ENCODE measurements at regions not wholly inside any gene's neighbourhood (a gene's known extent, or its start where the extent isn't known, plus 50 kb on each side); places are given as distances from the start of the nearest gene placed in this dataset.

DNA sequence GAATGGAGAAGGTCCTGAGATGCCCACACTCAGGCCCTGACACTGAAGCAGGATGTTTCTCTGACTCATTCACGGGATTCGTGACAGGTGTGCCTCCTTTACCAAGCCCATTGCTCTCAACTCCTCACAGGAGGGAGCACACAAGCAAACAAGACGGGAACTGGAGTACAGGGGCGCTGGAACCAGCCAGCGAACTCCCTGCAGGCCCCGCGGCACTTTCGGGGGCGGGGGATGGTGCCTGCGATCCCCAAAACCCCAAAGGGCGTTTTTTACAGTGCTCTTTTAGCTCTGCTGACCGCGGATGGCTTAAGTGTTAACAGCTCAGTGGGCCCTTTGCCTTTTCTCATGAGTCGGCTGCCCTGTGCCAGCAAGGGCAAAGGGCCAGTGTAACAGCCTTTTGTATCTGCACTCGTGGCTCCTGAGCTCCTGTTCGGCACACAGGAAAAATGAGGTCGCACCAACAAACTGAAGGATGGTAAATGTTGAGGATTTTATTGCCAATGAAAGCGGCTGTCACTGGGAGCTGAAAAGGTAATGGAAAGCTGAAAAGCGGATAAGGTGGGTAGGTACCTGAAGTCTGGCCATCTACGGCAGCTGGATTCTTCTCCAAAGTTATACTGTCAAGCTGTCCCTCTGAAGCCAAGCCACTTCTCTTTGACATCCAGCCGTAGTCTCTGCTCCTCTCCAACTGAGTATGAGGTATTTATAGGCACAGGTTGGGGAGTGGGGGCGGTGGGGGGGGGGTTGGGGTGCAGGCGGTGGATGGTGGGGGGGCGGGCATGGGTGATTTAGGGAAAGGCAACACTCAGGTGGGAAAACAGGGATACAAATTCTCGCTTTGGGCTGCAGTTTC lies 65.0 kb upstream of the TRPC4 start:
- no peak overlapping the region for H3K27ac ChIP-seq
- H3K27me3 ChIP-seq (ENCODE audit: insufficient read depth, low read depth) = no peaks in the 10 kb centered on the region
- H3K4me3 ChIP-seq = no peak overlapping the region
- no peaks in the 10 kb centered on the region for H3K4me1 ChIP-seq (replicated peaks; ENCODE audit: insufficient read depth)
- CTCF ChIA-PET = no interaction called here
- intact Hi-C loops (cut with micrococcal nuclease; ENCODE audit: unreplicated experiment) = no loop called here
- H4K20me1 ChIP-seq (ENCODE audit: insufficient read depth) = no peaks in the 10 kb centered on the region
- POLR2A ChIA-PET (ENCODE audit: unreplicated experiment) = no interaction called here
- H3K9me3 ChIP-seq (ENCODE audit: insufficient read depth, low read depth) = no peaks in the 10 kb centered on the region
- H3K36me3 ChIP-seq (ENCODE audit: low read depth) = no peaks in the 10 kb centered on the region
- no peak for DNase-seq
- H3K79me2 ChIP-seq (ENCODE audit: low read depth) = no peaks in the 10 kb centered on the region
- no peaks in the 10 kb centered on the region; the same call in 1 of the 2 replicates for H3K9me2 ChIP-seq (ENCODE audit: insufficient read depth)
- H3F3A ChIP-seq (ENCODE audit: insufficient read depth, low read depth) = no peaks in the 10 kb centered on the region
- H3K4me2 ChIP-seq = no peak overlapping the region
- no TSS peak for BruUV-seq (replicated peaks)
- TF ChIP-seq EZH2 (IDR thresholded peaks at IDR 0.05; ENCODE audit: low read depth) = no peak
- TF ChIP-seq, protein P1, sequence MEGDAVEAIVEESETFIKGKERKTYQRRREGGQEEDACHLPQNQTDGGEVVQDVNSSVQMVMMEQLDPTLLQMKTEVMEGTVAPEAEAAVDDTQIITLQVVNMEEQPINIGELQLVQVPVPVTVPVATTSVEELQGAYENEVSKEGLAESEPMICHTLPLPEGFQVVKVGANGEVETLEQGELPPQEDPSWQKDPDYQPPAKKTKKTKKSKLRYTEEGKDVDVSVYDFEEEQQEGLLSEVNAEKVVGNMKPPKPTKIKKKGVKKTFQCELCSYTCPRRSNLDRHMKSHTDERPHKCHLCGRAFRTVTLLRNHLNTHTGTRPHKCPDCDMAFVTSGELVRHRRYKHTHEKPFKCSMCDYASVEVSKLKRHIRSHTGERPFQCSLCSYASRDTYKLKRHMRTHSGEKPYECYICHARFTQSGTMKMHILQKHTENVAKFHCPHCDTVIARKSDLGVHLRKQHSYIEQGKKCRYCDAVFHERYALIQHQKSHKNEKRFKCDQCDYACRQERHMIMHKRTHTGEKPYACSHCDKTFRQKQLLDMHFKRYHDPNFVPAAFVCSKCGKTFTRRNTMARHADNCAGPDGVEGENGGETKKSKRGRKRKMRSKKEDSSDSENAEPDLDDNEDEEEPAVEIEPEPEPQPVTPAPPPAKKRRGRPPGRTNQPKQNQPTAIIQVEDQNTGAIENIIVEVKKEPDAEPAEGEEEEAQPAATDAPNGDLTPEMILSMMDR (conservative IDR thresholded peaks at IDR 0.05) = no peak
- H2AFZ ChIP-seq = no peak overlapping the region

DNA sequence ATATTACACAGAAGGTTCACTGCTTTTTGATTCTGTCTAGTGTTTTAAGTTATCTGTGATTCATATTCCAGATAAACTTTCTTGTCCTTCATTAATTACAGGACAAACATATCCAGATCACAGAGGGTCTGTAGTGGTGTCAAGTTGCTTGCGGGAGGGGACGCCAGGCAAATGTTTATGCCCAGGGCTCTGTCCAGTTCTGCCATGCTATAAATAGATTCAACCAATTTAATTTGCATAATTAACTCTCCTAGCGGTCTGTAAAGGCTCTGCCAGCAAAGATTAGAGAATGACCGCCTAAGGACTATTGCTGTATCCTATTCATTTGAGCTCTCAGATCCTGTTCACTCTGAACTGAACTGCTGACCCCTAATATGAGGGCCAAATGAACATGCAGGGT lies 59.7 kb upstream of the TRPC4 start:
- no peaks in the 10 kb centered on the region for H3K4me1 ChIP-seq (replicated peaks; ENCODE audit: insufficient read depth)
- H2AFZ ChIP-seq = no peak overlapping the region; the same call in 1 of the 2 replicates
- ChIA-PET POLR2A (ENCODE audit: unreplicated experiment) (no interaction called here), CTCF (no interaction called here)
- no peak for DNase-seq
- H3F3A ChIP-seq (ENCODE audit: insufficient read depth, low read depth) = no peaks in the 10 kb centered on the region
- no peak for TF ChIP-seq EZH2 (IDR thresholded peaks at IDR 0.05; ENCODE audit: low read depth)
- TF ChIP-seq, protein P1 (conservative IDR thresholded peaks at IDR 0.05) = no peak
- no peak overlapping the region for H3K4me3 ChIP-seq
- no peaks in the 10 kb centered on the region for H3K27me3 ChIP-seq (ENCODE audit: insufficient read depth, low read depth)
- H3K36me3 ChIP-seq (ENCODE audit: low read depth) = no peaks in the 10 kb centered on the region
- no peaks in the 10 kb centered on the region for H3K79me2 ChIP-seq (ENCODE audit: low read depth)
- intact Hi-C loops (cut with micrococcal nuclease; ENCODE audit: unreplicated experiment) = no loop called here
- H4K20me1 ChIP-seq (ENCODE audit: insufficient read depth) = no peaks in the 10 kb centered on the region
- no TSS peak for BruUV-seq (replicated peaks)
- no peak overlapping the region for H3K4me2 ChIP-seq
- no peak overlapping the region for H3K27ac ChIP-seq
- H3K9me2 ChIP-seq (ENCODE audit: insufficient read depth) = no peaks in the 10 kb centered on the region
- no peaks in the 10 kb centered on the region for H3K9me3 ChIP-seq (ENCODE audit: insufficient read depth, low read depth)

DNA sequence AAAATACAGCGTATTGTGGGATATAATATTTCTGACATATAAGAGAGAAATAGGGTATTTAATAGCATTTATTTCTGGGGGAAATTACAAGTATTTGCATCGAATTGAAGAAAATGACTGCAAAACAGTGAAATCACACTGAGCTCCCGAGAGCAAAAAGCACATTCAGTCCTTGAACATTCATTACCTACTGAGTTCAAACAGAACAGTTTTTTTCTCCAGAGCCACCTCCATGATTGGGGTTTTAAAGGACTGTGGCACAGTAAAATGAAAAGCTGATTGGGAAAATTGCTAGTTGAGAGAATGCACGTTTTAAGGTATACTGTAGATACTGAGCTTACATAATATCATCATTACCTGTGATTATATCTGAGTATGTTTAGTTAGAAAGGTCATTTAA lies 58.0 kb upstream of the TRPC4 start:
- no TSS peak for BruUV-seq (replicated peaks)
- Histone ChIP-seq H2AFZ (no peak overlapping the region), H3K4me2 (no peak overlapping the region), H3K4me3 (no peak overlapping the region), H3F3A (ENCODE audit: insufficient read depth, low read depth) (no peaks in the 10 kb centered on the region), H3K79me2 (ENCODE audit: low read depth) (no peaks in the 10 kb centered on the region), H3K9me3 (ENCODE audit: insufficient read depth, low read depth) (no peaks in the 10 kb centered on the region), H3K36me3 (ENCODE audit: low read depth) (no peaks in the 10 kb centered on the region), H3K9me2 (ENCODE audit: insufficient read depth) (no peaks in the 10 kb centered on the region), H3K27ac (no peak overlapping the region), H3K4me1 (replicated peaks; ENCODE audit: insufficient read depth) (no peaks in the 10 kb centered on the region), H4K20me1 (ENCODE audit: insufficient read depth) (no peaks in the 10 kb centered on the region), H3K27me3 (ENCODE audit: insufficient read depth, low read depth) (no peaks in the 10 kb centered on the region)
- no peak for DNase-seq
- POLR2A ChIA-PET (ENCODE audit: unreplicated experiment) = no interaction called here
- CTCF ChIA-PET = no interaction called here
- no peak for TF ChIP-seq EZH2 (IDR thresholded peaks at IDR 0.05; ENCODE audit: low read depth)
- TF ChIP-seq, protein P1 (conservative IDR thresholded peaks at IDR 0.05) = no peak
- intact Hi-C loops (cut with micrococcal nuclease; ENCODE audit: unreplicated experiment) = no loop called here
